ENCODE measurements at regions not wholly inside any gene's neighbourhood (a gene's known extent, or its start where the extent isn't known, plus 50 kb on each side); places are given as distances from the start of the nearest gene placed in this dataset.

- H3K9me3 Mint-ChIP-seq (ENCODE audit: insufficient read depth): peaks cover 2% of the 10 kb centered on the region
- H3K27ac ChIP-seq (ENCODE audit: low read length in 2 of 2): no peak overlapping the region
- ChIA-PET POLR2A (no interaction called here), CTCF (no interaction called here)
- no peaks in the 10 kb centered on the region for H3K79me2 ChIP-seq (ENCODE audit: control insufficient read depth, insufficient read depth, low read length)
- peaks cover 0 to 2% (median 1%) of the 10 kb centered on the region in 3 donors for H3K9me3 ChIP-seq (ENCODE audit: control extremely low read depth in 1 of 3, control insufficient read depth in 2 of 3, insufficient read depth in 1 of 3, low read length in 2 of 3)
- H2AFZ ChIP-seq (ENCODE audit: insufficient read depth, low read depth, low read length, poor library complexity, severe bottlenecking): no peak overlapping the region
- H3K4me3 ChIP-seq (ENCODE audit: control extremely low read depth in 1 of 5, extremely low read depth in 1 of 5, insufficient read depth in 1 of 5, low read depth in 2 of 5, low read length in 4 of 5): no peak overlapping the region
- TF ChIP-seq EZH2 (IDR thresholded peaks at IDR 0.05; ENCODE audit: borderline replicate concordance, insufficient read depth, low read depth, low read length, poor library complexity, severe bottlenecking): no peak
- intact Hi-C loops (cut with micrococcal nuclease): no loop called here
- no peaks in the 10 kb centered on the region for H3K4me1 ChIP-seq (ENCODE audit: control insufficient read depth in 2 of 2, insufficient read depth in 2 of 2, low read length in 2 of 2)
- peaks cover 10% of the 10 kb centered on the region for H3K27me3 Mint-ChIP-seq
- H3K27ac Mint-ChIP-seq: no peak overlapping the region
- no peaks in the 10 kb centered on the region for H3K27me3 ChIP-seq (replicated peaks in 1 of 4; ENCODE audit: control extremely low read depth in 1 of 4, control insufficient read depth in 3 of 4, insufficient read depth in 4 of 4, low read length in 3 of 4)
- H3K4me3 Mint-ChIP-seq: no peak overlapping the region
- ATAC-seq (ENCODE audit: low read depth): no peak
- DNase-seq: no peak
- H4K20me1 ChIP-seq (ENCODE audit: control insufficient read depth, insufficient read depth, low read length, poor library complexity, severe bottlenecking): no peaks in the 10 kb centered on the region
- no peak overlapping the region for H3K4me2 ChIP-seq (replicated peaks; ENCODE audit: low read depth, low read length, poor library complexity, severe bottlenecking)
- no peak overlapping the region for H3K9ac ChIP-seq (ENCODE audit: low read length)
- 100% methylated on average over 3 of the region's 4 CpGs for WGBS (ENCODE audit: insufficient coverage)
- no peaks in the 10 kb centered on the region for H3K36me3 ChIP-seq (replicated peaks in 1 of 2; ENCODE audit: control extremely low read depth in 1 of 2, control insufficient read depth in 1 of 2, extremely low read depth in 1 of 2, insufficient read depth in 2 of 2, low read length in 1 of 2)
- H3K4me1 Mint-ChIP-seq: no peaks in the 10 kb centered on the region
Measured at GRCh38 chr12:24574538-24574937, 374.4 kb downstream of the BCAT1 start.

DNA sequence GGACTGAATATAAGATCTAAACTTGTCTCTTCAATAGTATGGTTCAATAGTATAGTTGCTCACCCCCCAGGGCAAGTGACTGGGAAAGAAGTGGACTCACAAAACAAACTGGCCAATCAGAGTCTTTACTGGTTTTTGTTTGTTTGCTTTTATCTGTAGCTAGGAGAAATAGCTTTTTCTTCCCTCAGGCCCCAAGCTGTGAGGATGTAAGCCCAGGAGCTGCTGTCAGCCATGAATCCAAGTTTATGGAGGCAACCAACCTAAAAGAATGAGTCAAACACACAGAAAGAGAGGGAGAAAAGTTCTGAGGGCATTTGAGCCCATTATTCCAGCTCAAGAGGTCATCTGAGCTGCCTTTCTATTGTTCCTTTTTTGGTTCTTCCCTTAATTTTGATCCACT, 375.3 kb downstream of the BCAT1 start:
- CTCF ChIA-PET: no interaction called here

More for the DNA sequence above, 375.3 kb downstream of the BCAT1 start:
- H3K27me3 ChIP-seq (replicated peaks in 1 of 4; ENCODE audit: control extremely low read depth in 1 of 4, control insufficient read depth in 3 of 4, insufficient read depth in 4 of 4, low read length in 3 of 4): no peaks in the 10 kb centered on the region
- no peak for ATAC-seq (ENCODE audit: low read depth)
- no peak for TF ChIP-seq EZH2 (IDR thresholded peaks at IDR 0.05; ENCODE audit: borderline replicate concordance, insufficient read depth, low read depth, low read length, poor library complexity, severe bottlenecking)
- no peak for TF ChIP-seq CTCF (IDR thresholded peaks at IDR 0.05)
- no peak overlapping the region for H3K27ac Mint-ChIP-seq
- no peaks in the 10 kb centered on the region for H4K20me1 ChIP-seq (ENCODE audit: control insufficient read depth, insufficient read depth, low read length, poor library complexity, severe bottlenecking)
- H2AFZ ChIP-seq (ENCODE audit: insufficient read depth, low read depth, low read length, poor library complexity, severe bottlenecking): no peak overlapping the region
- no peaks in the 10 kb centered on the region for H3K4me1 ChIP-seq (ENCODE audit: control insufficient read depth in 2 of 2, insufficient read depth in 2 of 2, low read length in 2 of 2)
- no peak overlapping the region for H3K4me3 Mint-ChIP-seq
- POLR2A ChIA-PET: no interaction called here
- no peak overlapping the region for H3K27ac ChIP-seq (ENCODE audit: low read length in 2 of 2)
- H3K9ac ChIP-seq (ENCODE audit: low read length): no peak overlapping the region
- no peak overlapping the region for H3K4me2 ChIP-seq (replicated peaks; ENCODE audit: low read depth, low read length, poor library complexity, severe bottlenecking)
- intact Hi-C loops (cut with micrococcal nuclease): no loop called here
- H3K27me3 Mint-ChIP-seq: peaks cover 10% of the 10 kb centered on the region
- no peak for DNase-seq
- no peaks in the 10 kb centered on the region for H3K79me2 ChIP-seq (ENCODE audit: control insufficient read depth, insufficient read depth, low read length)
- H3K9me3 Mint-ChIP-seq (ENCODE audit: insufficient read depth): no peaks in the 10 kb centered on the region
- H3K36me3 ChIP-seq (replicated peaks in 1 of 2; ENCODE audit: control extremely low read depth in 1 of 2, control insufficient read depth in 1 of 2, extremely low read depth in 1 of 2, insufficient read depth in 2 of 2, low read length in 1 of 2): no peaks in the 10 kb centered on the region
- H3K4me1 Mint-ChIP-seq: no peaks in the 10 kb centered on the region
- H3K4me3 ChIP-seq (ENCODE audit: control extremely low read depth in 1 of 5, extremely low read depth in 1 of 5, insufficient read depth in 1 of 5, low read depth in 2 of 5, low read length in 4 of 5): no peak overlapping the region
- no peaks in the 10 kb centered on the region for H3K9me3 ChIP-seq (ENCODE audit: control extremely low read depth in 1 of 3, control insufficient read depth in 2 of 3, insufficient read depth in 1 of 3, low read length in 2 of 3)
